NCI-H146 (cell line): ENCODE measurements at regions not wholly inside any gene's neighbourhood (a gene's known extent, or its start where the extent isn't known, plus 50 kb on each side); places are given as distances from the start of the nearest gene placed in this dataset.

Source experiments
- DNase-seq: peaks from one replicate; lab custom pipeline; 2025; lab: John Stamatoyannopoulos, UW

DNA sequence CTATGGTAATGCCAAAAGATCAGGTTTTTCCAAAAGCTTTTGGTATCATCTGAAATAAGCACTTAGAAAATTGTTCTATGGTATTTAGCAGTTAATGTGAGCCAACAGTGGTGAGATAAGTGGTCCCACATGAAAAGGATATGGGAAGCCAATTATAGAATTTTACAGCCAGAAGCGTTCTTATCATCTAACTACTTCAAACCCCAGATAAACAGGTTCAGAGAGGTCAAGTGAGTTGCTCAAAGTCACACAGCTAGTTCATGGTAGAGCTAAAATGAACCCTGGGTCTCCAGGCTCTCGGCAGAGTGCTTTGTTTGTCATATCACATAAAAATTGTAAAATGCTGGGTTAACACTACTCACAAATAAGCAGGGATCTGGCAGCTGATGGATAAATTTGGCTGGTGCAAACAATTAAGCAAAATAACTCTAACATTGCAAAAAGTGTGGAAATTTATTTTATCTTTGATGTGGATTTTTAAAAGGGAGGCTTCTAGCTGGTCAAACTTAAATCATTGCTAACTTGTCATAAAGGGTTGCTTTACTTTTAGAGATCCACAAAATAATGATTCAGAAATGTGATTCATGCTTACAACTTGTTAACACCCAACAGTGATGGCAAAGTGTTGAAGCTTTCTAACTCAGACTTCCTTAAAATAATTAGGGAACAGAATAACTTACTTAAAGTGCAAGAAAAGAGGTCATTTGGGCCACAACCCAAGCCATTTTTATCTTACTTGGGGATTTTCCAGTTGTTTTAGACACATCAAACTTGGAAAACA is 202.8 kb upstream of the TBC1D5 start:
- DNase-seq = no peak

DNA sequence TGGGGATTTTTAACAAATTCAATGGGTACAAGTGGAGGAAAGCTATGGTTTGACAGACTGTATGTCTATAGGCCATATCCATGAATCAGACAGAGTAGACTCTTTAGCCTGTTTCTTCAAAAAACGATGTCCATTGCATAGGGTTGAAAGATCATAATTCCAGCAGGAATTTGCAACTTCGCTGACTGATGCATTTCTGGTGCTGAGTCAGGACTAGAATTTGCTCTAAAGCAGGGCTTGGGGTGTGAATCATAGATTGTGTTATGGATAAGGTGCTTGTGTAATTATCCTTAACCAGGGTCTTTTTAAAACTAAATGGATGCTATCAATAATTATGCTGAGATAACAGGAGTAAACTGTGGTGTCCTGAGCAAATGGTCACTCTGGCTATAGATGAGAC is 200.4 kb upstream of the TBC1D5 start:
- DNase-seq = peak; percentile 4

DNA sequence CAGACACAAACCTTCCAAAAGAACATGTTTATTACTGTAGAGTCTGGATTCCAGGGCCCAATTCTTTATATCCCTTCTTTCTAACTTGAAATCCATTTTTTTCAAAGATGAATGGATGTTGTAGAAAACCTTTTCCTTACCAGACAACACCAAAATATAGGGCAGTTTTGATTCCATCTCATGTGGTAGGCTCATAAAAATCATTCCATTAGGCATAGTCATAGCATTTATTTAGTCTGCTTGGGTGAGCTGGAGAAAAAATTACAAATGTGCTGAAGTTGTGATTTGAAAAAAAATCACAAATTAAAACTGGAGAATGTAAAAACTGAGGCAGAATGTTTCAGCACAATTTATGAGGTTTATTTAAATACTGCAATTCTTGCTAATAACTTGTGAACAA is 199.3 kb upstream of the TBC1D5 start:
- DNase-seq = no peak

DNA sequence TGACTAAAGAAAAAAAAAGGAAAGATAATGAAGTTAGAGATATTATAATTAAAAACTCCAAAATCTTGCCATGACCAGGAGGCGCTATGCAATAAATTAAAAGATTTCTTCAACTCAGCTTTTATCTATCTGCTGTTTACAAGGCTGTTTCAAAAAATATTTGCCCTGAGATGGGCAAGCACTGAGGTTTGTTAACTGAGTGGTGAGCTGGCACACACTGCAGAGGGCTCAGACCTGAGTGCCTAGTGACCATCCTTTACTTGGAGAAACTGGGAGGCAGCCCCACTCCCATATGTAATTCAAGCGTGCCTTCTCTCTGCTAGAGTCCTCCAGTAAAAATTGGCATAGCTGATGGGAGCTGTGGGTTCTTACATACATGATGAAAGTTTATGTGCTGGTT is 198.7 kb upstream of the TBC1D5 start:
- no peak for DNase-seq

DNA sequence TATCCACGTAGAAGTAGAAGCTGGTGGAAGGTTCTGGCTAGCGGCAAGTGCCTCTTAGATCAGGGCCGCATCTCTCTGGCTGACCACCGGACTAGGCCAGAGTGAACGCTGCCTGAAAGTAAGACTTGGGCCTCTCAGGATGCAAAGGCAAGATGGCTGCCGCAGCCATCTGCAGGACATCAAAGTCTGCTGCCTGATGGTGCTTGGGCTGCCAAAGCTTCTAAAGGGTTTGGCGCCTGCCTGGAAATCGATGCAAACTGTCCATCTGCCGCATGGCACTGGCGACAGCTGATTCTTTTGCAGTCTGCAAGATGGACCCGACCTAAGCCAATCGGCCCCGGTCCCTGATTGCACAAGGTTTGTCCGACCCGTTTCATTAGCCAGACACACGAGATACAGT is 196.7 kb upstream of the TBC1D5 start:
- no peak for DNase-seq

DNA sequence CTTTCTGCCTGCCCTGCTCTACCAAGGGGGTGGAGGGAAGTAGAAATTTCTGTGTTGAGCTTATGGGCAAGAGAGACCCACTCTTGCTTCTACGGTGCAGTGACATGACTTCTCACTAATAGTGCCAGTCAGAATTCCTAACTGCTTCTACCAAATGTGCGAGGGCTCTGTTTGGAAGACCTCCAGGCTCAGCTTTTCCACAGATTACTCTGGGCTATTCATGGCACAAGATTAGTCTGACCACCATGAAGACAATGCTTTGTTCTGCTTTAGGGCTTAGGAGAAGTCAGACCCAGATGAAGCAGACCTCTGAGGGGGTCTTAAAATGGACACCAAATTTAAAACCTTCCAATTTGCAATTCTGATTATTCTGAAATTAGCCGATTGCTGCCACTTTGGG is 195.9 kb upstream of the TBC1D5 start:
- no peak for DNase-seq

DNA sequence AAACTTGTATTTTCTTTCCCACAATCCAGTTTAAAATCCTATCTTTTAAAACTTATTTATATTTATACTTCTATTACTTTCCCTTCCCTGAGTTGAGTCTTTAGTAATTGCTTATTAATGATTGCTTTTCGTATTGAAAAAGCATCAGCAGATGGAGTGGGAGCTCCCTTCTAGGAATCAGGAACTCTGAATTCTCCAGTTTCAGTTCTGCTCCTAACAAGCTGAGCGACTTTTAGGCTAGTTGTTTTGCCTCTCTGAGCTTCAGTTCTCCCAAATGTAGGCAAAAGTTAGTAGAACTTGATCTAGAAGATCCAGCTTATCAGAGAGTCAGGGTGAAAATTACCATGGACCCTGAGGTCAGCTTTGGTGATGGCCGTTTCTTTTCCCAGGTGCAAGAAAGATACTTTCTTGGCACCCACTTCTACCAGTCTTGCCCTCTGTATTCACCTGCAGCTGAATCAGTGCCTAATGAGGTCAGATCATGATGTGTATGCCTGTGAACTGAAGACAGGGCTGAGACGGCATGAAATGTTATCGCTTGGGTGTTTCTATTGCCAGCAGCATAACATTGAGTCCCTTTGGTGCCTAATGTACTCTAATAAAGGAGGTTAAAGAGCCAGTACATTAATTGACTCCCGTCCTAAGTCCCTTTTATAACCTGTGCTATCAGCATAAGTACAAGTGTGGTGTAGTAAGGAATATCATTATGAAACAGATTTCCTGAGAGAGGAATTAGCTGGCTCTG is 194.5 kb upstream of the TBC1D5 start:
- peak; percentile 26 for DNase-seq

DNA sequence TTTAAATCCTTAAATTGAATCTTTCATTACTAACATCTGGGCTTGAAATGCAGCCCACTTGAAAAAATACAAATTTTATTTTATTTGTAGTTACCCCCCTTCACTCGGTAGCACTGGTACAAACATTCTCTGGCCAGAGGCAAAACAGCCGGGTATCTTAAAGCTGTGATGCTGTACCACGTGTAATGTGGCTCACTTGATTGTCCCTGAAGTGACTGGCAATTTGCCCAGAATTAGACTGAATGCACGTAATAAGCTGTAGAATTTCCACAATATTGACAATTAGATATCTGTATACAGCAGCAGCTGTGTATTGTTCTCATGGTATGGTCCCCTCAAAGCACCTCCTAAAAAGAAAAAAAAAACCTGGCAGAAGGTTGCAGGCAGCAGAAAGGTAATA is 192.8 kb upstream of the TBC1D5 start:
- peak; percentile 92 for DNase-seq

DNA sequence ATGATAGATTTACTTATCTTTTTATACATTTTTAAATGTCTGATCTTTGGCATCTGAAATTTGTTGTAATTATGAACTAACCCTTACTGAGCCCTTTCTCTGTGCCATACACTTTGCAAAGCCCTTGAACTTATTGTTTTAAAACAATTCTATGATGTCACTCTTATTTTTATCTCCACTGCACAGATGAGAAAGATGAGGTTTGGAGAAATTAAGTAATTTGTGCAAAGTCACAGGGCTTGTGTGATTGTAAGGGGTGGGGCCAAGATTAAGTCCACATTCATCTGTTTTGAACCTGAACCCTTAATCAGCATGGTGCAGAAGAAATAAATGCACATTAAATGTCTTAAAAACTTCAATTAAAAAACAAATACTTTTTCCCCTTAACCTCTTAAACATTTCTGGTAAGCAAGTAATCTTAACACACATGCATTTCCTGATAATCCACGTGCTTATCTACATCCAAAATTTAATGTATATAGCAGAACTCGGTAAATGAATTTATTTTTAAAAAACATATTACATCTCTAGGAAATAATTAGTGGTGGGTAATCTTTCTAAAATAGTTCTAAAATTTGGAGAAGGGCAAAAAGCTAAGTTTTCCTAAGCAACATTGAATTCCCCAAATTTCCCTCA is 189.8 kb upstream of the TBC1D5 start:
- DNase-seq = no peak

DNA sequence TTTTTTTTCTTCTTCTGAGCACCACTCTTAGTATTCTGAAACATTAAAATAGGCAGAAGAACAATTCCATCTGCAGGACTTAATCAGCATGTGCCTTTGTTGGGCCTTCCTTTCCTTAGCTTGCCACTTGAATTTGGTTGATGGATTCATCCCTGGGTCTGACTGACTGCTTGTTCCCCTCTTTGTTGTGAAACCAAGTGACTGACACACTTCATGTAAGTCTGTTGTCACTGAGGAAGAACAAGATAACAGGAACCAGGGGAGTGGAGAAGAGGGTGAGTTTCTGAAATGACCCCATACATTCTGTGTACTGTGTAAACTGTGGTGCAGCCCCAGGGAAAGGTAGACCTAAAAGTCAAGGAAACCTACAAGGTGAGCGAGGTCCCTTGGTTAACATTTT is 188.7 kb upstream of the TBC1D5 start:
- DNase-seq = no peak

DNA sequence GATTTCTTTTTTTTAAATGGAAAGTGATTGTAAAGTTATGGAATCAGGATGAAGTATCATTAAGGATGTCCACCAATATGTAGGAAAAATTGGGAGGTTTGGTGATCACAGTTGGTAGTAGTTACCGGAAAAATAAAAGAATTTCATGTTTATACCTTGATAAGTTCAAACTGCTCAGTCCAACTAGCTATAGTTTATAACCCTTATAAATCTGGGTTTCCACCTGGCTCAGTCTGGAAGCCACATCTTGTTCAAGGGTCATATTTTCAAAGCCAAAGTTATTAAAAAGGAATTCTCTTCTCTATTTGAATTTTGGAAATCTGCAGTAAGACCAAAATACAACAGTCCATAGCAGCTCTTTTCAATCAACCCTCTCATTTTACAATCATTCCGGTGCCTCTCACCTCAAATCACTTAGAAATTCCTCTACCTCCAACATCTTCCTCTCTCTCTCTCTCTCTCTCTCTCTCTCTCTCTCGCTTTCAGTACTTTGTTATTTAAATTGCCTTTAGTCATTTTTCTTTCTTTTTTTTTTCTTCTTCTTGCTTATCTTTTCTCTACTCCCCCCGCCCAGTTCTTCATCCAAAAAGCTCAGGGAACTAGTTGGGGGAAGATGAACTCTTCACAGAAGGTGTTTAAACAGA is 186.2 kb upstream of the TBC1D5 start:
- no peak for DNase-seq

DNA sequence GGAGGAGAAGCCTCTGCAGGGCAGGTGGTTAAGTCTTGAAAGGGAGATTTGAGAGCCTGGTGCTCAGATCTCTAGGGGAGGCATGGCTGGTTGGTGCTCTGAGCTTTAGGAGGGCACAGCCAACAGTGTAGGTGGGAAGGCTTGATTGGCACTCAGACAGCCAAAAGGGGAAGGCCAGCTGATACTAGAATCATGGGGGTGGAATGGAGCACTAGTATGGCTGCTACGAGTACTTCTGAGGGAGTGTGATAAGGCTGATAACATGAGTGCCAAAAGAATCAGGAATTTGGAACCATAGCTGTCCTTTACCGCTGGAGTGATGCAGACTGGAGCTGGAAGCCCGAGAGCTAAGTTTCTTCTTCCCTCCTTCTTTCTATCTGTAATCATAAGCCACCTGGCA is 184.6 kb upstream of the TBC1D5 start:
- DNase-seq = no peak

DNA sequence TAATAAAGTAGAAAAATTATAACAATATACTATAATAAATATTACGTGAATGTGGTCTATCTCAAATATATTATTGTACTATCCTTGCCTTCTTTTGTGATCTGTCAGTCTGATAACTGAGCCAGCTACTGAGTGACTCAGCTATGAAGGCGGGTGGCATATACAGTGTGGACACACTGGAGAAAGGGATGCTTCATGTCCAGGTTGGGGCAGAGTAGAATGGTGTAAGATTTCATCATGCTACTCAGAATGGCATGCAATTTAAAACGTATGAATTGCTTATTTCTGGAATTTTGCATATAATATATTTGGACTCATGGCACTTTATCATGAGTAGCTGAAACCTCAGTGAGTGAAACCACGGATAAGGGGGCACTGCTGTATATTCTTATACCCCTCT is 172.9 kb upstream of the TBC1D5 start:
- no peak for DNase-seq

DNA sequence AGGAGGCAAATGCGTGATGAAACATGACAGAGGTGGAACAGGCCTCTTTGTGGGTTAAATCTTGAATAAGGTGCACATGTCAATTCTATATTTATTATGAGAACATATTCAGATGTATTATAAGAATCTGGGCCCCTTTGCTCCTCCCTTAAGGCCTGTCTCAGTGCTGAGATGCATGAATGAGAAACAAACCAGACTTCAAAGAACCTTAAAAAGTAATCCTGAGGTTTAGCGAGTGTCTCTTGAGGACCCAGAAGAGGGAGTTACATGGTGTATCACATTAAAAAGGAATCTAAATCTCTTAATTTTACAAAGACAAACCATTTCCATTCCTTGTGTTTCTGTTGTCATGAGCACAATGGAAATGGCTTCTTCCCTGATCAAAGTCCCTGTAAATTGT is 170.9 kb upstream of the TBC1D5 start:
- no peak for DNase-seq

DNA sequence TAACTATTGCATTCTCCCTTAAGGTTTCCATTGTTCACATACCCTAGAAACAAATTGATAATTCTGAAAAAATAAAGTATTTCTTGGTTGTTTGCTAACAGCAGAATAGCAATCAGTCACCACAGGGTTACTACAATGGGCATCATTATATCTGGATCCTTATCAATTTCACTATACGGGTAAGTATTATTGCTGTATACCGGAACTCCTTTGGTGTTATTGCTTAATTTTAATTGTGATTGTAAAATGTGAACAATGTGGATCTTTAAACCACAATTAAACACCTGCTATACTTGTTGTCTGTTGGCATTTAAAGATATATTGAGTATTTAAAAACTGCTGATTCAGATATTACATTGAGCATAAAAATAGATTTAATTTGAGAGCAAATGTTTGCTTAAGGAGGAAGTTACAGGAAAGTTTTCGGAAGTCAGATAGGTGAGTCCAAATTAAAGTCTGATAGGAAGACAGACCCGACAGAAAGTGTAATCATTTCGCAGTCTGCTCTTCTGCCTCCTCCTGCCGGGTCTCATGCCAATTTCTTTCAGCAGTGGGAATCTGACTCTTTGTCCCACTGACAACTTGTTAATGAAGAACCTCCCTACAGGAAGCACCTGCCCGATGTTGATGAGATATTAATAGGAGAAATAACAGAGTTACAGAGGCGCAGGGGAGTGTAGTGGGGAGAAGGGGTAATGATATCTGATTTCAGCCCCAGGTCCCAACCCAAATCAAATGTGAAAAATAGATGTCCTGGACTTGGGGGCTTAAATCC is 169.7 kb upstream of the TBC1D5 start:
- DNase-seq = peak; percentile 74

DNA sequence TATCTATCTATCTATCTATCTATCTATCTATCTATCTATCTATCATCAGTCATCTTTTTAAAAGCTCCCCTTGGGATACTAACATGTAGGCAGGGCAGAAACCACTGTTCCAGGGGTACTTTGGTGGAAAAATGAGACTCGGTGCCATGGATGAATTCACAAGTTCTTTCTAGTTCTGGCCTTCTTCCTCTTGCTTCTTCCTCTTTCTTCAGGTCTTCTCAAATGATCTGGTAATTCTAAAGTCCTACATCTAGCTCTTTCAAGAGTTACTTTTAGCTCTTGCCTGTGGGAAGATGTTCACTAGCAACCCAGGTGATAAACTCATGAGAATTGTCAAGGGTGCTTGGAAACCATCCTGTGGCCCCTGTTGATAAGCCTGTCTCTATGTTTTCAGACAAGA is 168.5 kb upstream of the TBC1D5 start:
- no peak for DNase-seq

DNA sequence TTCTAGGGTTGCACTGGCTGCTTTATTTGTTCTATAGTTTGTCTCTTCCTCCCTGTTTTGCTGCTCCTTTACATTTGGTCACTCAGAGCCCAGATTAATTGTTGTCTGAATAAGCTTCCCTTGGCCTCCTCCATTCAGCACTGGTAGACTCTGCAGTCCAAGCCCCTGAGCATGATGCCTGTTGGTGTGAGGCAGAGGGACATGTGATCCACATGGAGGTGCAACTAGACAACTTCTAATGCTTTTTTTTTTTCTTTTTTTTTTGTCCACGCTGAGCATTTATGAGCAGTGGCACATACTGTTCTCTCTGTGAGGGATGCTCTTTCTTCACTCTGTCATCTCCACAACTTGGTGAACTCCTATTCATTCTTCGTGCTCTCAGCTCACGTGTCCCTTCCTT is 167.3 kb upstream of the TBC1D5 start:
- no peak for DNase-seq

DNA sequence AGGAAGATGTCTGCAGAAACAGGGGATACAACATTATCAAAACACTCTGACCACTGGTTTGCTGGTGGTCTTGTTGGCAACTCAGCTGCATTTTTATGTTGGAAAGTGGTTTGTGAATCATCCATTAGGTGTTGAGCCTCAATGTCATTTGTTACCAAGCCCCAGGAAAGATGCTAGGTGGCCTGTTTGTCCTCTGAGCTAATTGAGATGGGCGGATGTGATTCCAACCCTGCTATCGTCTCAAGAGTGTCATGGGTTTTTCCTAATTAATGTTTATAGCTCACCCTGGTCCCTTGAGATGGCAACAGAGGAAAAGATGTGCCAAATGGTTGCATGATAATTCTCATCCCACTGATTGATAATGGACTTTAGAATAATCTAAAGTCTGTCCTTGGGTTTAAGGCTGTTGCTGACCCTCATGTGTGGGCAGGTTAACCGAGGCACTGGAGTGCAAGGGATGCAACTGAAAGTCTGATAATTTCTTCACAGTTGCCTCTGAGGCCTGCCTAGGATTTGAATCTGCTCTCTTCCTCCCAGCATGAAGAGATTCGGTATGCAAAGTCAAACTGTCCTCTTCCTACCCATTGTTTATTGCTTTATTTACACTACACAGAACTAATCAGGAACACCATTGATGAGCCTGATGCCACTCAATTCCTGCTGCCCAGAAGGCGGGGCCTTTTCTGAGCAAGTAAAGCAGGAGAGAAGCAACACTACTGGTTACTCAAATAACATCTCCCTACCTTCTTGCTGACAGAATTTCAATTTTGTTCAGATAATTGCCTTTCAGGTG is 166.2 kb upstream of the TBC1D5 start:
- no peak for DNase-seq

DNA sequence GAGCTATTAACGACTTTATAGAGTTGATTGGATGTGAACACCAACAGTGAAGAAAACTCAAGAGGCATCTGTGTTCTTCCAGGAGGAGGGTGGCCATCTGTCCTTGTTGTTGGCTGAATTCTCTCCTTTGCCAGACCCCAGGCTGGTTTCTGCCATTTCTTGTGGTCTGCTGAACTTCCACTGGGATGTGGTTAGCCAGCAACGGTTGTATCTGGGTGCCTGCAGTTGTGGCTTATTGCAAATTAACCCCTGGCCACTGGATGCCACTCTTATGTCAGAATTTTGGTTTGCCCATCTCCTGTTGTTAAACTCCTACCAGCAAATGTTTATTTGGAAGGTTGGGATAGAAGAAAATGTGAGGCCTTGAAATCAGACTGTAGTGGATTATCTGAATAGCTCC is 163.6 kb upstream of the TBC1D5 start:
- no peak for DNase-seq

DNA sequence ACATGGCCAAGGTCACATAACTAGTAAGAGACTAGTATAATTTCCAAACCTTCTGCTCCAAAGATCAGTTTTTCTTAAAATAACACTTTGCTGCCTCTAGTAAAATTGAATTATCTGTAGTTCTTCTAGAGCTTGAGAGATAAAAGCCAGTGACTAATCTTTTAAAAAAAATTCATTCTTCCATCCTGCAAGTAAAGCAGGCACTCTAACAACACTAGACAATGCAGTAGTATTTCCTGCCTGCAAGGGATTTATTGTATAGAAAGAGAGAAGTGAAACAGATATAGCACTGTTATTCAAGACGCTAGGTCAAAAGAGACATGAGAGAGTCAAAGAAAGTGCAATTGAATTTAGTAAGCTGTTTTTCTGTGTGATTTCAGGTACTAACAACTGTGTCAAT is 159.5 kb upstream of the TBC1D5 start:
- no peak for DNase-seq

DNA sequence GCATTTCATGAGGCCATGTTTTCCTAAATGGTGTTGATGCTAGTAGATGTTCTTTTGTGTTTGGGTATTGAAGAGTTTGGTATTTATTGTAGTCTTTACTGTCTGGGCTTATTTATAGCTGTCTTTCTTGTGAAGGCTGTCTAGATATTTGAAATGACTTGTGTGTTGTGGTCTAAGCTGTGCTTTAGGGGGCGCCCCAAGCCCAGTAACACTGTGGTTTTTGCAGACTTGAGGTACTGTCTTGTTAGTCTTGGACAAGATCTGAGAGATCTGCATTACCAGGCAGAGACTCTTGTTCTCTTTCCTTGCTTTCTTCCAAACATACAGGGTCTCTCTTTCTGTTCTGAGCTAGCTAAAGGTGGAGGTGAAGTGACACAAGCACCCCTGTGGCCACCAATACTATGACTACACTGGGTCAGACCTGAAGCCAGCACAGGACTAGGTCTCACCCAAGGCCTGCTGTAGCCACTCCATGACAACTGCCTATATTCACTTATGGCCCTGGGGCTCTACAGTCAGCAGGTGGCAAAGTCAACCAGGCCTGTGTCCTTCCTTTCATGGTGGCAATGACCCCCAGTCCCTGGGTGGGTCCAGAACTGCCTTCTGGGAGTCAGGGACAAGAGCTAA is 152.1 kb upstream of the TBC1D5 start:
- DNase-seq = peak; percentile 22
